Glomerular visceral epithelial cell (primary cell): ENCODE measurements at regions not wholly inside any gene's neighbourhood (a gene's known extent, or its start where the extent isn't known, plus 50 kb on each side); places are given as distances from the start of the nearest gene placed in this dataset.

Experiments used
- DNase-seq: peaks from one replicate; pipeline ENCODE4 v3.0.0-alpha.2; 2016; ENCODE audit errors: extremely low spot score

GRCh38 chr1:38287547-38287946, 241.0 kb upstream of the POU3F1 start:
- no peak for DNase-seq

DNA sequence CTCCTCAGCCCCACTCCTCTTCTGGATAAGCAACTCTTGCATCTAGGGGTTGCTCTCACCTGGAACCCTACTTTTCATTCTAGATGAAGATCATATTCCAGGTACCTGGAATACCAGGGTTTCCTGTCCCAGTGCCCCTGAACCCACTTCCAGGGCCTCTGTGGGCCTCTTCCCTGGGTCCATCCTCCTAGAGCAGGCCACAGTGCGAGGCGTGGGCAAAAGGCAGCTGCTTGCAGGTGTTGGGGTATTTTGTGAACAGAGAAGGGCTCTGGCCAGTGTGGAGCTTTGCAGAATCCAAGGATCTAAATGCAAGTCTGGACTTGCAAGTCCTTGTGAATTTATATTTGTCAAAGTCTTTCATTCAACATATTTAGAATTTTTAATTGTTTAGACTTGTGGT, 240.4 kb upstream of the POU3F1 start:
- no peak for DNase-seq

GRCh38 chr1:38285807-38286530, 239.4 kb upstream of the POU3F1 start:
- no peak for DNase-seq

DNA sequence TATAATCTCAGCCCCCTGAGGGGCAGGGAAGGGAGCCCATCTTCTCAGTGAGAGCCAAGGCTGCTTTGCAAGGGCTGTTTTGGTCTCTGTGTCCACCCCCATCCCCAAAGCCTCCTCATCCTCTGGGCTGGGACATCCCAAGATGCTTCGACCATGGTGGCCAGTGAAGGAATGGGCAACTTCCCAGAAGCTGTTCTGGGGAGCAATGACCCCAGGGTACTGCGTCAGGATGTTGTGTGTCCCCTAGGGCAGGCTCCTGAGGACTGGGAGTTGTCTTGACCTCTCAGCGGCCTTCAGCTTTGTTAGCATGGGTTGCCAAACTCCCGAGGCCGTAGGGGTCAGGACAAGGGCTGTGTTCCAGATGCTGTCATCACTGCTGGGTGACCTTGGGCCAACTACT, 238.4 kb upstream of the POU3F1 start:
- DNase-seq = no peak

GRCh38 chr1:38283696-38284470, 237.3 kb upstream of the POU3F1 start:
- no peak for DNase-seq

DNA sequence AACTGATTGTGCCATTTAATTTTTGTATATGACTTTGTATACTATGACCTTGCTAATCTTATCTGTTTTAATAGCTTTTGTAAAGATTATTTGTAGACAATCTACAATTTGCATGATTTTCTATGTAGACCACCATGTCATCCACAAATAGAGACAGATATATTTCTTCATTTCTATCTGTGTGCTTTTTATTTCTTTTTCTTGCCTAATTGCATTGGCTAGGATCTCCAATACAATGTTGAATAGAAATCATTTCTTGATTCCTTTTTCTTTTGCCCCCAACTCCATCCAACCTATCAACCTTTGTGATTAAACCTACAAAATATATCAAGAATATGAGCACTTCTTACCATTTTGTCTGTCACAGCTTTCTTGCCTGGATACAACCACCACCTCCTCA, 232.6 kb upstream of the POU3F1 start:
- DNase-seq = no peak

GRCh38 chr1:38277646-38278045, 231.1 kb upstream of the POU3F1 start:
- no peak for DNase-seq

- no peak for DNase-seq
Measured at GRCh38 chr1:38275960-38276359, 229.4 kb upstream of the POU3F1 start.

GRCh38 chr1:38274974-38275373, 228.4 kb upstream of the POU3F1 start:
- peak; percentile 12 for DNase-seq

GRCh38 chr1:38273196-38273804, 226.7 kb upstream of the POU3F1 start:
- DNase-seq = no peak

- DNase-seq = no peak
Measured at GRCh38 chr1:38272515-38272914, 225.9 kb upstream of the POU3F1 start.

- no peak for DNase-seq
Measured at GRCh38 chr1:38270849-38271633, 224.4 kb upstream of the POU3F1 start.

DNA sequence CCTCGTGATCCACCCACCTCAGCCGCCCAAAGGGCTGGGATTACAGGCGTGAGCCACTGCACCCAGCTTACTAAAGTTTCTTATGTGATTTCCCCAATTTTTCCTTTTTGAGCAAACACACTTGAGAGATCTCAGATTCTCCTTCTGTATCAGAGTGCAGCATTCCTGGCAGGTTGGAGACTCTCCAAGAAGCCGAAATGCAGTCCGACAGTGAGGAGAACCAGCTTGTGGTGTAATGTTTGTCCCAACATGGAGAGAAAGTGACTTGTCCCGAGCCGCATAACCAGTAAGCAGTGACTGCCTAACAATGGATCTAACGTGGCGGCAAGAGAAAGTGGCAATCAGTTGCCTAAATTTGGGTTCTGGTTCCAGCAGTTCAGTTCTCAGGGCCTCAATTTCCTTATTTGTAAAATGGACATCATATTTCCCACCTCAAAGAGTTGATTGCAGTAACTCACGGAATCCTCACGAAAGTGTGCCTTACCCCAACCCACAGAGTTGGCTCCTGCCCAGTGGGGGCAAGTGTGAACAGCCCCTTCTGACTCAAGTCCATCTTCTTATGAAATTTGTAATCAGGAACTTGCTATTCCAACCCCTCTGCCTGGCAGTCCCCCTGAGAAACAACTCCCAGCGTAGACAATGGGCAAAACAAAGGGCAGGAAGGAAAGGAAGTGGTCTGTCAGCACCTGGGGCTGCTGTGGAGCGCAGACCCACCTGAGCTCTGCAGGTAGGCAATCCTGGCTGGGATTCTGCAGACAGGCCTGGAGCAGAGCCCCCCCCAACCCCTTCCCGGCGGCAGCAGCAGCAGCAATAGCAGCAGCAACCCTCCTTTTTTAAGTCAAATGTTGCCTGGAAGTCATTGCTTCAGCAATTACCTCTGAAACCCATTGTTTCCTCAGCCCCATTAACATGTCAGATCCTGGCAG, 223.6 kb upstream of the POU3F1 start:
- no peak for DNase-seq

DNA sequence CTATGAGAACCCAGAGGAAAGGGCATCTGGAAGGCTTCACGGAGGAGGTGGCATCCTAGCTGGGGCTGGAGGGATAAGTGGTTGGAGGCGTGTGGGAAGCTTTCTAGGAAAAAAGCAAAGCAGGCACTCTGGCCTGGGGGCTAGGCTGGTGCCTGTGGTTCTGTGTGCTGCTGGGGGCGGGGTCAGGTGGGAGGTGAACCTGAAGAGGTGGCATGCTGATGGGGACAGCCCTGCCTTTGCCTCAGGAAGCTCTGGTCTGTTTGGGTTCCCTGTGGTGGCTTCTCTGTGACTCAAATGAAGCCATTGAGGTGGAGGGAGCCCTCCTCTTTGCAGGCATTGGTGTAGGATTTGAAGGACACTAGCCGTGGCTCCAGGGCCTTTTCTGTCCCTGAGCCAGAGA, 221.6 kb upstream of the POU3F1 start:
- no peak for DNase-seq

DNA sequence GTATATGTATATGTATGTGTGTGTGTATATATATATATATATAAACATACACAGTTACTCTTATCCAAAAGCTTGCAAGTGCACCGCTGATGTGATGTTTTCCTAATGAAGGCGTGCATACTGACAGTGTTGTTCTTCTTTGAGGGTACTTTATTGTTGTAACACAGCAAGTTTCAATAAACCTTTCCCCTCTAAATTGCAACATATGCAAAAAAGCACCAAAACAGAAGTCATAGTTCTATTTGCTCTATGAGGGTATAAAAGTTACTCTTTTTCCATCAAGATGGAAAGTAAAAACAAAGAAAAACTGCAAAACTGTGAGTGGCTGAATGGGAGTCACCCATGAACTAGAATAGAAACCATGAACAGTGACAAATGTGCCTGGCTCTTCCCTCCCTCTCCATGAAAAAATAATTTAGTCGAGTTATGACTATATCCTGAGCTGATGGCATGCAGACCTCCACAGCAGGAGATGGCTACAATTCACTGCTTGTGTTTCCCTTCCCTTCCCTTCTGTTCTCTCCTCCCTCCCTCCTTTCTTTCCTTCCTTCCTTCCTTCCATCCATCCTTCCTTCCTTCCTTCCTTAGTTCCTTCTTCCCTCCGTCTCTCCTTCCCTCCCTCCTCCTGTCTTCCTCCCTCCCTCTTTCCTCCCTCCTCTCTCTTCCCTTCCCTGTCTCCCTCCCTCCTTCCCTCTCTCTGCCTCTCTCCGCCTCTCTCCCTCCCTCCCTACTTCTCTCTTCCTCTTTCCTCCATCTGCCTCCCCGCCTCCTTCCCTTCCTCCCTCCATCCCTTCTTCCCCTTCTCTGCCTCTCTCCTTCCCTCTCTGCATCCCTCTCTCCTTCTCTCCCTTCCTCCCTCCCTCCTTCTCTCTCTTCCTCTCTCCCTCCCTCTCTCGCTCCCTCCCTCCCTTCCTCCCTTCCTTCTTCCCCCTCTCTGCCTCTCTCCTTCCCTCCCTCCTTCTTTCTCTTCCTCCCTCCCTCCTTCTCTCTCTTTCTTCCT, 220.7 kb upstream of the POU3F1 start:
- DNase-seq = no peak

GRCh38 chr1:38266197-38266520, 219.6 kb upstream of the POU3F1 start:
- DNase-seq = no peak

DNA sequence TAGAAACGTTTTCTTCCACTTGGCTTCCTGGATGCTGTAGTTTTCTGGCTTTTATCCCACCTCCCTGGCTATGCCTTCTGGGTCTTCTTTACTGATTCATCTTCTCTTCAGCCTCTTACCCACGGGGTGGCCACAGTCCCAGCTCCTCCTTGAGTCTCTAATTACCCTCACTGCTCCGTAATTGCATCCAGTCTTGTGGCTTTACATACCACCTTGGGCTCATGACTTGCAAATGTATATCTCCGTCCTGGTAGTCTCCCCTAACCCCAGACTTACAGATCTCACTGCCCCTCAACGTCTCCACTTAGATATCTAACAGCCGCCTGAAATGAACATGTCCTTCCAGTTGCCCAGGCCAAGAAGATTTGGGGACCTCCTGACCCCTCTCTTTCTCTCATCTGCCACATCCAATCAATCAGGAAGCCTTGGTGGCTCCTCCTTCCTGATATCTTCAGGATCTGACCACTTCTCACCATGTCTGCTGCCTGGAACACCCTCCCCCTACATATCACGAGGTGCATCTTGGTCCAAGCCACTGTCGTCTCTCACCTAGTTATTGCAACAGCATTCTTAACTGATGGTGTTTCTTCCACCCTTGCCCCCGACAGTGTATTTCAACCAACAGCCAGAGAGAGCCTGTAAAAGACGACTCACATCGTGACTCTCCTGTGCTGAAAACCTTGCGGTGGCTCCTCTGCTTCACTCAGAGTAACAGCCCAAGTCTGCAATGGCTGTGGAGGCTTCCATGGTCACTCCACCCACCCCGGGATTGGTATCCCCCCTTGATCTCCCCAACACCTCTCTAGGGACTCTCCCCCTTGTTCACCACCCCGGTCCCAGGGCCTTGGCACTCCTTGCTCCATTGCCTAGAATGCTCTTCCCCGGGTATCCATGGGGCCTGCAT, 219.0 kb upstream of the POU3F1 start:
- no peak for DNase-seq

DNA sequence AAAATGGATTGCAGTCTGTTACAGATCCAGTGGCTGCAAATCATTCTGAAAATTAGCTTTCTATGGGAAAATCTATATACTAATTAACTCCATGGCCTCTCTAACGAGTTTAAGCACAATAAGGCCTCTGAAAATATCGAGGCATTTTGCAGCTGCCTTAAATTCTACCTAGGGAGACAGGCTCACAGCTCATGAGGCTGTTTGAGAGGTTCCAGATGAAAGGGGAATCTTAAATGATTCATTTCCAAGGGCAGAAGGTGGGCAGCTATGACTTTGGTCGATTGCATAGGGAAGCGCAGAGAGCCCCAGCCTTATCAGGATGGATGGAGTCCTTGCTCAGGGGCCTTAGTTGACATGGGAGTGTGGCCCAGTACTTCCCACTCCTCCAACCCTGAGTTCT, 216.8 kb upstream of the POU3F1 start:
- no peak for DNase-seq

DNA sequence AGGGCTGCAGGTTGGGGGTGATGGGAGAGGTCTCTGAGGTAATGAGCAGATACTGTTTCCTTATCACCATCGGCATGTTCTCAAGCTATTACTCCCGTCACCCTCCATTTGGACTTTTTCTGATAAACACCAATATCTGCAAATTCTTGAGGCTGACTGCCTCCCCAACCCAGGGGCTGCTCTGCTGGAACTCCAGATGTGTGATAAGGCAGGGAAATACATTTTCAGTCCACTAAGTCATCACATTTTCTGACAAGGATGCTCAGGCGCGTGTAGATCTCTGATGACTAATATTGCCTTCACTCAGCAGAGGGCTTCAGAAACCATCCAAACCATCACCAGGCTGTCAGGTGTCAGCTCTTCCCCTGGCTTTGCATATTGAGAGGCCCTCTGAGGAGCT, 215.0 kb upstream of the POU3F1 start:
- no peak for DNase-seq
